HepG2 (cell line): ENCODE measurements at regions not wholly inside any gene's neighbourhood (a gene's known extent, or its start where the extent isn't known, plus 50 kb on each side); places are given as distances from the start of the nearest gene placed in this dataset.

ENCODE experiments used
- E2F5 ChIP-seq: sonication (generic); formaldehyde crosslinking; conservative IDR thresholded peaks from 2 replicates; pipeline ENCODE4 v1.4.0; 2020; ENCODE audit warnings: missing genetic modification reagents
- SETDB1 ChIP-seq: sonication (generic); formaldehyde crosslinking; IDR thresholded peaks from 2 replicates; pipeline ENCODE4 v1.5.1; 2020; ENCODE audit warnings: missing genetic modification reagents, mild to moderate bottlenecking, borderline replicate concordance
- SMC3 ChIP-seq: IDR thresholded peaks from 2 replicates; pipeline ENCODE4 v1.6.1; 2011; ENCODE audit warnings: low read length, improper control_type of control experiment
- SOX5 ChIP-seq: IDR thresholded peaks from 2 replicates; pipeline ENCODE4 v1.6.1; 2016; ENCODE audit warnings: borderline replicate concordance
- ZNF335 ChIP-seq: sonication (generic); formaldehyde crosslinking; IDR thresholded peaks from 2 replicates; pipeline ENCODE4 v1.4.0; 2020; ENCODE audit warnings: missing genetic modification reagents
- TF ChIP-seq, protein P1 (sequence below): sonication (generic); formaldehyde crosslinking; IDR thresholded peaks from 2 replicates; pipeline ENCODE4 v1.5.0; 2020; ENCODE audit warnings: mild to moderate bottlenecking, missing genetic modification reagents, moderate library complexity

DNA sequence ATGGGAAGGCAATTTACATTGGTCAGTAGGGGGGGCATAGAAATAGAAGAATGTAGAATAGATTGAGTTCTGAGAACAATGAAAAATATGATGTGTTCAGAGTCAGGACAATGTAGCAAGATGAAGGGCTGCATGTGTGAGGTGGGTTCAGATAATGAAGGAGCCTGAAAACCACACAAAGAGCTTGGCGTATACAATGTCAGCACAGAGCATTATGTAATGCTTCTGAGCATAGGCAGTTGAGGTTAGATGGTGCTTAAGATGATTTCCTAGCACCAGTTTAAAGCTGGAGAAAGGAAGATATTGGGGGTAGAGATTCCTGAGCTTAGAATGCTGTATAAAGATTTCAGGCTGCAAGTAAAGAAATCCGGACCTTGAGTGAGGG, 202.0 kb upstream of the SNX7 start:
- TF ChIP-seq E2F5 (CRISPR knock-in tag) (no peak), SMC3 (no peak), SETDB1 (no peak), SOX5 (CRISPR knock-in tag) (no peak), ZNF335 (no peak)
- TF ChIP-seq, protein P1, sequence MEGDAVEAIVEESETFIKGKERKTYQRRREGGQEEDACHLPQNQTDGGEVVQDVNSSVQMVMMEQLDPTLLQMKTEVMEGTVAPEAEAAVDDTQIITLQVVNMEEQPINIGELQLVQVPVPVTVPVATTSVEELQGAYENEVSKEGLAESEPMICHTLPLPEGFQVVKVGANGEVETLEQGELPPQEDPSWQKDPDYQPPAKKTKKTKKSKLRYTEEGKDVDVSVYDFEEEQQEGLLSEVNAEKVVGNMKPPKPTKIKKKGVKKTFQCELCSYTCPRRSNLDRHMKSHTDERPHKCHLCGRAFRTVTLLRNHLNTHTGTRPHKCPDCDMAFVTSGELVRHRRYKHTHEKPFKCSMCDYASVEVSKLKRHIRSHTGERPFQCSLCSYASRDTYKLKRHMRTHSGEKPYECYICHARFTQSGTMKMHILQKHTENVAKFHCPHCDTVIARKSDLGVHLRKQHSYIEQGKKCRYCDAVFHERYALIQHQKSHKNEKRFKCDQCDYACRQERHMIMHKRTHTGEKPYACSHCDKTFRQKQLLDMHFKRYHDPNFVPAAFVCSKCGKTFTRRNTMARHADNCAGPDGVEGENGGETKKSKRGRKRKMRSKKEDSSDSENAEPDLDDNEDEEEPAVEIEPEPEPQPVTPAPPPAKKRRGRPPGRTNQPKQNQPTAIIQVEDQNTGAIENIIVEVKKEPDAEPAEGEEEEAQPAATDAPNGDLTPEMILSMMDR (CRISPR knock-in tag), result no peak
